ENCODE measurements at regions not wholly inside any gene's neighbourhood (a gene's known extent, or its start where the extent isn't known, plus 50 kb on each side); places are given as distances from the start of the nearest gene placed in this dataset.

GRCh38 chr21:27675306-27675705, 708.4 kb upstream of the ADAMTS5 start:
- no peak for DNase-seq

DNA sequence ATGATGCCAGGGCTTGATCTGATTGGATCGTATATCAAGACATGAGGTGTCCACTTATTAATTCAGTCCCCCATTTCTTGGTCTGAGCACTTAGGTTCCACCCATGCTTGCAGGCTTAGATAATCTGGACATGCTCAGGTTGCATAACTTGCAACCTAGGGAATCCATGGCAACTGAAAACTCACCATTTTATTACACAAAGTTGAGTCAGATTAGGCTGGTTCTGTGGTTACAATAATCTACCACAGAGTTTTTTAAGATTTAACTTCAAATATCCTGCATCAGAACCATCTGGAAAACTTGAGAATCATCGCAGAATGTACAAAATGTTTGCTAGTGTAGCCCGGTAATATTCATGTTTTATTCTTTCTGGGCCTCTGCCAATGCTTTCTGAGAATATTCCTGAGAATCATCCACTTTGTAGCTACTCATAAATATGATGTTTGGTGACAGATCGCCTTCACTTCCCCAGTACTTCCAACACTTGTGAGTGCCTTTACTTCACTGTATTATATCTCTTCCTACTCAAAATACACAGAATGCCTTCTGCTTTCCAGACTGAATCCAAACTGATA, 707.2 kb upstream of the ADAMTS5 start:
- DNase-seq: no peak

DNA sequence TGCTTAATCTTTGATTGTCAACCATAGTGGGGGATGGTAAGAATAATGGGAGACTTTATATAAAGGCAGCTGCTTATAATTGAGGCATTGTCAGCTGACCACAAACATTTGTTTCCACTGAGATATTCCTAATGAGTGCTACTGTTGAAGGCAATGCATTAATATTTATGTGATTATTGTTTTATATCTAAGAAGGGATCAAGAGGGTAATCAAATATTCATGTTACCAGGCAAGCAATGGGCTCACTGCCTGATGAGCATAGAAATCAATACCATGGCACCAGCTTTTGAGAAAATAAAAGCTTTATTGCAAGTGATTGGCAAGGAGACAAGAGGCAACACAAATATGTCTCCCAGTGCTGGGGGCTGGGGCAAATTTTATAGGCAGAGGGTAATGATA, 706.7 kb upstream of the ADAMTS5 start:
- DNase-seq: peak in 1 of 58 donors; percentile 2

- DNase-seq: no peak
These were observed 704.3 kb upstream of the ADAMTS5 start for GRCh38 chr21:27671207-27671606.

GRCh38 chr21:27653481-27653880, 686.6 kb upstream of the ADAMTS5 start:
- DNase-seq: no peak

DNA sequence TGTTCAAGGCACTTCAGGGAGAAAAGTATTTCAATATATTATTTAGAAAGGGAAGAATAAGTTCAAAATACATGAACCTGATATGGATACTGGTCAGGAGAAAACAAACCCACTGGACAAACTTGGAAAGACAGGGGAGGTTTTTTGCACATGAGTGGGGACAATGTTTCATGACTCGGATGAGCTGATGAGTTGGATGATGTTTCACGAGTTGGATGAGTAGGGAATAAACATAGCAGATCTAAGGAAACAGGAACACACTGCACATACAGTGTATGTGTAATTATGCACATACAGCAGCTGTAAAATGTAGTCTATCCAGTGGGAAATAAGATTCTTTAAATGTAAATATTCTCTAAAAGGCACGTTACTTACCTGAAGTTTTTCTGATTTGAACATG, 682.9 kb upstream of the ADAMTS5 start:
- DNase-seq: no peak

DNA sequence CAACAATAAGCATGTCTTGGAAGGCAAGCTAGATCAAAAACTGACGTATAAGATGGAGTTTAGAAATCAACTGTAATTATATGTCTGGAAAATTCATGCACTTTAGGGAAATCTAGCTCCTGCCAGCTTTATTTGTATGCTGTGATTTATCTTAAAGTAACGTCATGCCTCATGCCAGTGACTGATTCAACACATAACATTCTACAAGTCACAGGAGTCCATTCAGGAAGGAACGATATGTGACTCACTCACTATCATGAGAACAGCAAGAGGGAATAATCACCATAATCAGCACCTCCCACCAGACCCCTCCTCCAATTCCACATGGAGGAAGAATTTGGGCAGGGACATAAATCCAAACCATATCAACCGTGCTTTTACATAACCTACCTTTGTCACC, 682.4 kb upstream of the ADAMTS5 start:
- no peak for DNase-seq

DNA sequence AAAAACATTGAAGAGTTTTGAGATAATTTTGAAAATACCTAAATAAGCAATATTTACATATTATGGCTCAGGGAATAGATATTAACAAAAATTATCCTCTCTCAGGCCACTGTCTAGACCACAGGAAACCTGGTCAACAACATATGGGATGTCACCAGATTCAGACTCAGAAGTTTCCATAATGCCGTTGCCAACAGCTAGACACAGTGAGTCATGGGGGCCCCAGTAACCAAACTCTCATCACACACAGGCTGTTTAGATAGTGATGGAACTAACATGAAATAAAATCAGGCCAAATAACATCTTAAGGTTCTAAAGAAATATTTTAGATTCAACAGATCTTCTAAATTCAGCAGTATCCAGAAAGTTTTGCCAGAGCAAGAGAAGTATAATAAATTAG, 681.7 kb upstream of the ADAMTS5 start:
- DNase-seq: no peak

DNA sequence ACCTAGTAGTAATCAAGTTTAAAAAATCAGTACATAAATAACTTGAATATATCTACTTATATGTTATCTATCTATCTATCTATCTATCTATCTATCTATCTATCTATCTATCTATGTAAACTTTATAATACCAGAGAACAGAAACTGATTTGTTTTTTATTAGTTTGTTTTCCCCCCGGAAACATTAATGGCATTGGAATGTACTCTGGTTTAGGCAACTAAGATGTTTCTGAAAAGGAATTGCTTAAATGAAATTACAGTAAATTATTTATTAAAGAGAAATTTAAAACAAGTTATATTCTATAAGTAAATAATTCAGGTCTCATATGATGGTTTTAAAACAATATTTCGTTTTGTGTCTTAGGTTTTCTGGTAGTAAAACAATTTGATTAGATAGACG, 681.0 kb upstream of the ADAMTS5 start:
- DNase-seq: no peak

DNA sequence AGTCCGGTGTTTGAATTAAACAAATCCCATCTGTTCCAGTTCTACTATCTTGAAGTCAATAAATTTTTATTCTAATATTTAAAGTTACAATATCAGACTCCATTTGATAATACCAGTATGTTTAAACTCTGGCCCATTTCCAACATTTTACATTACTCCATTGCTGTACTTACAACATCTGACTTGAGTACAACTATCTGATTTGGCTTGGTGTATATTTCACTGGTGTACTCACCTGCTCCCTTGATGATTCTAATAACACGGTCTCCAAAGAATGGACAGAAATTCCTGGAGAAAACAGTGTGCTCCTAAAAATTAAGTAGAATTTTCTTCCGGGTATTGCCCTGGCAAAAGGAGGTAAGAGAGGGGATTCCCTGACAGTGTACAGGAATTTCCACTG, 680.5 kb upstream of the ADAMTS5 start:
- no peak for DNase-seq

DNA sequence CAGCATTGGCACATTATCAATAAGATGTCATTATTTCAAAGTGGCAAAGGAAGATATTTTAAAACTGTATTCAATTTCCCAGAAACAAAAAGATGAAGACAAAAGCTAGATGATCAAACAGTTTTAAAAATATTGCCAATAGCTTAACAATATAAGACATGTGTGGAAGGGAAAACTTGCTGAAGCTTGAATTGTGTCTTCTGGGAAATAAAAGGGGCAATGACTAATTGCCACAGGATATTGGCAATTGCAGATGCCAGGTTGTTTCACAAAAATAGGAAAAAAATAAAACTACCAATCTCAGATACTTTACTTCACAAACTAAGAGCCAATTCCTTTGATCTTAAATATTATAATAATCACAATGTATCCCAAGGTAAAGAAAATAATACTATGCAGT, 679.8 kb upstream of the ADAMTS5 start:
- DNase-seq: no peak

- no peak for DNase-seq
These were observed 679.2 kb upstream of the ADAMTS5 start for GRCh38 chr21:27646056-27646455.

GRCh38 chr21:27645285-27645684, 678.4 kb upstream of the ADAMTS5 start:
- no peak for DNase-seq

DNA sequence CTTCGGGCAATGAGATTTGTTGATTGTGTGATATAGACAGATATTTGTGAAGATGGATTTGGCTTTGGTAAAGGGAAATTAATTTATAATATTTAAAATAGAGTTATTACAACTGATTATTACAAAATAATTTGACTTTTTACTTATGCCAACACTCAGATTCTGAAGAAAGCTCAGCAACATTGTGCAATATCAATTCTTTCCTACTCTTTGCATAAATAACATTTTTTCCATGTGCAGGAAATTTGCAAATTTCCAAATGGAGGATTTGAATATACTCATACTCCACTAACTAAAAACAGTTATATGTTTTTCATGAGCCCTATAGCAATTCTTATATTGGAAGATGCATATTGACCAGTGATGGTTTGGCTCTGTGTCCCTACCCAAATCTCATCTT, 676.4 kb upstream of the ADAMTS5 start:
- DNase-seq: no peak

DNA sequence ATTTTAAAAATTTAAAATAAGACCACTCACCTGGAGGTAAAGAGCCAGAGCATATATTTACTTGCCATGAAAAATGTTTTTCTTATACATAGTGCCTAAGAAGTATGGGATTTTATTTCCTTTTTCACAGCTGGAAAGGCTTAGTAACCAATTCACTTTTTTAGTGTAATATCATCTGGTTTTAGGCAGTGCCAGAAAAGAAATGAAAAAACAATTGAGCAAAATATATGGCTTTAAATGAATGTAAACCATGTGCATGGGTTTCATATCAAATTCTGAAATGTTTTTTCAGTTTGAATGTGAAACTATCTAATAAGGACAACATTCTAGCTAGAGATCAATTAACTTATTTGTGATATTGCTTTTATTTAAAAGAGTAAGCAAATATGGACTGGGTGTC, 672.4 kb upstream of the ADAMTS5 start:
- DNase-seq: no peak

DNA sequence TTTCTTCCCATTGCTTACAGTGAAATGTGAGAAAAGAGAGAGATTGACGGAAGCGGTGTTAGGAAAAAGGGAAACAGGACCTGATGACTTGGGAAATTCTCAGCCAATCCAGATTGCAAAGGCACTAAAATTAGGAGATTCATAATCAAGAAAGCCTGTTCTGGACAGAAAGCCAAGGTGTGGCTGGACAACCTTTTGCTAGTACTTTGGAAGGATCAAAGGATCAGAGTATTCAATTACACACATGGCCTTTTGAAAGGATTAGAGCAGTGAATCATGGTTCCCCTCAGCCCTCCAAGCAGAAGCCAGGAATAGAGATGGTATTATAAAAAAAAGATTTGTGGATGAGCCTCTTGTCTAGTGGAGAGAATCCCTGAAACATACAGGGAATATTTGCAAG, 669.8 kb upstream of the ADAMTS5 start:
- DNase-seq: no peak

GRCh38 chr21:27633631-27634030, 666.7 kb upstream of the ADAMTS5 start:
- DNase-seq: no peak

DNA sequence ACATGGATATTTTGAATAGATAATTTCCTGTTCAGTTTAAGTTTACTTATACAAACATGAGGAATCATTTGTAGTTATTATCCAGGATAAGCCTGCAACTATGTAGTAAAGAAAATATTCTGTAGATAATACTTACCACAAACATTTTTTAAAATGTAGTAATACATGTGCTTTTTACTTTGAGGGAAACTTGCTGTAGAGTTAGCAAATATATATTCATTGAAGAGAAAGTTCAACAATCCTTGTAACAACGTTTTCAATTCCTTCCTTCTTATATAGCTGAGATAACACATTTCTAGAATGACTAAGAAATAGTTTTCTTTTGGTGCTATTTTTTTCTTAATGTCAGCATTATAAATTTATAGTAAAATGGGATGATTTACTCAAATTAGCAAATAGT, 664.6 kb upstream of the ADAMTS5 start:
- DNase-seq: no peak

DNA sequence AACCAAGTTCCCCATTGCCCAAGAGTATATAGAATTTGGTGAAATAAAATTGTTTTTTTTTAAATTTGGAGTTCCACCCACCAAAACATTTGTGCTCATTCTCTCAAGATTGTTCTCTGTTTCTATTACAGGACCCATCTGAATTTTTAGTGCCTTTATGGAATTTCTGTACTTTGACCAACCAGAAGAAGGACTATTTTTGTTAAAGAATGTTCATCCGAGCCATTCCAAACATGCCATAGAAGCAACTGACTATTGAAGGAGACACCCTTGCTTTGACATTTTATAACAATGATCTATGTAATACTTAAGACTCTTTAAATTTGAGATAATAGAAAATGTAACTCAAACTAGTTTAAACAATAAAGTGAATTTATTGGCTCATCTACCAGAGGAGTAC, 655.7 kb upstream of the ADAMTS5 start:
- no peak for DNase-seq

GRCh38 chr21:27614231-27614630, 647.3 kb upstream of the ADAMTS5 start:
- DNase-seq: no peak

- DNase-seq: no peak
These were observed 639.5 kb upstream of the ADAMTS5 start for GRCh38 chr21:27606422-27606821.

- DNase-seq: no peak
These were observed 629.3 kb upstream of the ADAMTS5 start for GRCh38 chr21:27596196-27596595.

DNA sequence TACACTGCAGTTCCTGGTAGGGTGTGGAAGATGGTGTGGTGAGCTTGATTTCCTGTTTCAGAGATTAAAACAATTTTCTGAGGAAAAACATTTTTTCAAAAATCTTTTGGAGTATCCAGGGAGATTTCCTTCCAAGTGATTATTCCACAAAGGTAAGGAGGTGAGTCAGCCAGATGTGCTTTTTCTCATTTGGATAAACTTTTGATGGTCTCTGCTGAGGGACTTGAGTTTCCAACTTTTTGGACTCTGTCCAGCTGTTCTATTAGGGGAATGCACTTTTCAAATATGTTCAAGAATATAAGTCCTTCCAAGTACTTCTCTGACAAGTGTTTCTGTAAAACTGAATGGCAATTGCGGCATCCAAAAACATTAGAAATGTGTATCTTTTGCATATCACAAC, 628.8 kb upstream of the ADAMTS5 start:
- no peak for DNase-seq

DNA sequence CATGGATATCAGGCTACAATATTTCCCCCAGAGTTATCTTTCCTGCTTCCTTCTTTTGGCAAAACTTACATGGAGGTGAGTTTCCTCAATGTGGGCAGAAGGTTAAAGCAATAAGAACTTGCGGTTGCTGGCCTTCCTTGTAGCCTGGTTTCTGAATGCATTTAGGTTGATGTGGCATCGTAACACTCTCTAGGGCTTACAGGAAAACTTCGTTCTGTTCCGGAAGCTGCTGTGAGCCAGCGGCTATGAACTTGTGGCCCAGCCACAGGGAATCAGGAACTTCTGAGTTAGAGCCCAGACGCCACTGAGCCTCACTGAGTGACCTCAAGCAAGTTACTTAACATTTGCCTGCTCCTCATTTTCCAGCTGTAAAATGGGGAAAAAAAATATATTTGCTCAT, 623.4 kb upstream of the ADAMTS5 start:
- no peak for DNase-seq
